Hepatocyte (in vitro differentiated cells): ENCODE measurements at regions not wholly inside any gene's neighbourhood (a gene's known extent, or its start where the extent isn't known, plus 50 kb on each side); places are given as distances from the start of the nearest gene placed in this dataset.

Experiments
- CTCF ChIP-seq: fragments of 200-600 bp; sonication (generic); IDR thresholded peaks from 2 replicates; pipeline ENCODE4 v1.5.1; 2016; ENCODE audit warnings: antibody characterized with exemption, mild to moderate bottlenecking; ENCODE audit not compliant: poor library complexity
- EZH2 ChIP-seq: fragments of 200-600 bp; sonication (generic); IDR thresholded peaks from 2 replicates; pipeline ENCODE4 v1.6.1; 2016; ENCODE audit warnings: antibody characterized with exemption, mild to moderate bottlenecking, borderline replicate concordance
- EZH2phosphoT487 ChIP-seq: fragments of 200-600 bp; sonication (generic); IDR thresholded peaks from one replicate; pipeline ENCODE4 v1.6.1; 2018; ENCODE audit warnings: antibody characterized with exemption, mild to moderate bottlenecking, low read depth, moderate library complexity; ENCODE audit not compliant: unreplicated experiment, severe bottlenecking

DNA sequence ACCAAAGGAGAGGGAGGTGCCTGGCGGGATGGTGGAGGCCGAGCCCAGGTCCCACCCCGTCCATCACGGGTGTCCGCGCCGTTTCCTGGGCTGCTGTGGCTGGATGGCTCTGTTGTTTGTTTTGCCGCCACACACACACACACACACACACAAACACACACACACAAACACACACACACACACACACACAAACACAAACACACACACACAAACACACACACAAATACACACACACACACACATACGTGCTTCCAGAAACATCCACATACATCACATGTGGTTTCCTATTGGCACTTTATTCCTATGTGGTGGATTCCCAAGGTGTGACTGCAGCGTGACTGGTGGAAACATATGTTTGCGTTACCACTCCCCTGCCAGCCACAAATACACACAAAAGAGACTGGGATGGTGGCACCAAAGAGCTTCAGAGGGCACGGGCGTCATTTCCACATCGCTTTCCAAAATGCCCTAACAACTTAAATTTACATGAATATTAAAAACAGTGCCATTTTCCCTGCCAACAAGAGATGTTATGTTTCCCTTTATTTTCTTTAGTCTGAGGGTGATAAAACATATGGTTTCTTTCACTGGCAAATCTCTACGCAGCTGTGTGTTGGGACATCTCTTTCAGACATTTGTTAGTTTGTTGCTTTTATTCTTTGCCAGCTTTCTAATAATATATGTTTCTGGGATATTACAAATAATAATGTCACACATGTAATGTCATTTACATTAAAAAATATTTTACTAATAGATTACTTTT, 356.8 kb downstream of the BRD1 start:
- TF ChIP-seq CTCF (no peak), EZH2 (no peak), EZH2phosphoT487 (no peak)
